ENCODE measurements at regions not wholly inside any gene's neighbourhood (a gene's known extent, or its start where the extent isn't known, plus 50 kb on each side); places are given as distances from the start of the nearest gene placed in this dataset.

DNA sequence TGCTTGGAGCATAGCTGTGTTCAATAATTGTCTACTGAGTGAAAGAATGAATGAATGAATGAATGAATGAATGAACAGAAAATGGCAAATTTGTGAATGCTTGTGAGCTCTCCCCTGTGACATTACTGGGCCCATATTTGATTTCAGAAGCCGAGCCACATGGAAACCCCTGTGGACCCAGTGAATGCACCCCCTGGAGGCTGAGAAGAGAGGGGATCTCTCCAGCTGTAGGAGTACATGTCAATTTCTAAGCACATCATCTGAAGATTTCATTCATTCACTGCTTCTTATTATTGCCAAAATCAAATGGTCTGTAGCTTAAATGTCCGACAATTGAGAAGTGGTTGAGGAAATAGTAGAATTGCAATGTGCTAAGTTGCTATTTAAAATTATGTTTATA lies 58.3 kb upstream of the DOCK1 start:
- Histone ChIP-seq H3K9ac (ENCODE audit: low read length in 3 of 3) (no peak overlapping the region), H3K4me3 (ENCODE audit: low read length in 3 of 3) (no peak overlapping the region), H3K4me1 (ENCODE audit: control insufficient read depth in 2 of 3, insufficient read depth in 2 of 3, low read depth in 1 of 3, low read length in 3 of 3) (peaks cover 0 to under 1% (median 0%) of the 10 kb centered on the region in 3 donors), H3K27ac (ENCODE audit: low read depth in 2 of 2, low read length in 2 of 2) (no peak overlapping the region), H3K36me3 (ENCODE audit: control insufficient read depth in 2 of 3, insufficient read depth in 3 of 3, low read length in 3 of 3) (no peaks in the 10 kb centered on the region), H3K27me3 (ENCODE audit: control insufficient read depth, insufficient read depth, low read length) (no peaks in the 10 kb centered on the region), H3K9me3 (ENCODE audit: control insufficient read depth in 2 of 3, insufficient read depth in 1 of 3, low read length in 3 of 3) (no peaks in the 10 kb centered on the region)
- no peak for DNase-seq
- no peak for FAIRE-seq
- intact Hi-C loops (cut with DNase I) = no loop called here
- TF ChIP-seq CTCF (IDR thresholded peaks at IDR 0.05; ENCODE audit: borderline replicate concordance, extremely low read depth, insufficient read depth) = no peak

- Histone ChIP-seq H3K36me3 (ENCODE audit: control insufficient read depth in 2 of 3, insufficient read depth in 3 of 3, low read length in 3 of 3) (no peaks in the 10 kb centered on the region), H3K9ac (ENCODE audit: low read length in 3 of 3) (no peak overlapping the region), H3K27me3 (ENCODE audit: control insufficient read depth, insufficient read depth, low read length) (no peaks in the 10 kb centered on the region), H3K27ac (ENCODE audit: low read depth in 2 of 2, low read length in 2 of 2) (no peak overlapping the region), H3K4me3 (ENCODE audit: low read length in 3 of 3) (no peak overlapping the region), H3K4me1 (ENCODE audit: control insufficient read depth in 2 of 3, insufficient read depth in 2 of 3, low read depth in 1 of 3, low read length in 3 of 3) (no peaks in the 10 kb centered on the region), H3K9me3 (ENCODE audit: control insufficient read depth in 2 of 3, insufficient read depth in 1 of 3, low read length in 3 of 3) (no peaks in the 10 kb centered on the region)
- TF ChIP-seq CTCF (IDR thresholded peaks at IDR 0.05; ENCODE audit: borderline replicate concordance, extremely low read depth, insufficient read depth) = no peak
- intact Hi-C loops (cut with DNase I) = no loop called here
- DNase-seq = no peak
- no peak for FAIRE-seq
Observed at GRCh38 chr10:126847666-126848065, 57.6 kb upstream of the DOCK1 start.

GRCh38 chr10:126849646-126850045 lies 55.6 kb upstream of the DOCK1 start:
- DNase-seq = no peak
- no peak for FAIRE-seq
- Histone ChIP-seq H3K4me3 (ENCODE audit: low read length in 3 of 3) (no peak overlapping the region), H3K36me3 (ENCODE audit: control insufficient read depth in 2 of 3, insufficient read depth in 3 of 3, low read length in 3 of 3) (no peaks in the 10 kb centered on the region), H3K4me1 (ENCODE audit: control insufficient read depth in 2 of 3, insufficient read depth in 2 of 3, low read depth in 1 of 3, low read length in 3 of 3) (no peaks in the 10 kb centered on the region), H3K9me3 (ENCODE audit: control insufficient read depth in 2 of 3, insufficient read depth in 1 of 3, low read length in 3 of 3) (no peaks in the 10 kb centered on the region), H3K27ac (ENCODE audit: low read depth in 2 of 2, low read length in 2 of 2) (no peak overlapping the region), H3K27me3 (ENCODE audit: control insufficient read depth, insufficient read depth, low read length) (no peaks in the 10 kb centered on the region), H3K9ac (ENCODE audit: low read length in 3 of 3) (no peak overlapping the region)
- intact Hi-C loops (cut with DNase I) = no loop called here
- no peak for TF ChIP-seq CTCF (IDR thresholded peaks at IDR 0.05; ENCODE audit: borderline replicate concordance, extremely low read depth, insufficient read depth)

- Histone ChIP-seq H3K4me1 (ENCODE audit: control insufficient read depth in 2 of 3, insufficient read depth in 2 of 3, low read depth in 1 of 3, low read length in 3 of 3) (no peaks in the 10 kb centered on the region), H3K4me3 (ENCODE audit: low read length in 3 of 3) (no peak overlapping the region), H3K9ac (ENCODE audit: low read length in 3 of 3) (no peak overlapping the region), H3K36me3 (ENCODE audit: control insufficient read depth in 2 of 3, insufficient read depth in 3 of 3, low read length in 3 of 3) (no peaks in the 10 kb centered on the region), H3K27me3 (ENCODE audit: control insufficient read depth, insufficient read depth, low read length) (no peaks in the 10 kb centered on the region), H3K9me3 (ENCODE audit: control insufficient read depth in 2 of 3, insufficient read depth in 1 of 3, low read length in 3 of 3) (no peaks in the 10 kb centered on the region), H3K27ac (ENCODE audit: low read depth in 2 of 2, low read length in 2 of 2) (no peak overlapping the region)
- intact Hi-C loops (cut with DNase I) = no loop called here
- FAIRE-seq (no peak), DNase-seq (no peak)
- no peak for TF ChIP-seq CTCF (IDR thresholded peaks at IDR 0.05; ENCODE audit: borderline replicate concordance, extremely low read depth, insufficient read depth)
Observed at GRCh38 chr10:126851414-126852108, 53.7 kb upstream of the DOCK1 start.
